ENCODE measurements at regions not wholly inside any gene's neighbourhood (a gene's known extent, or its start where the extent isn't known, plus 50 kb on each side); places are given as distances from the start of the nearest gene placed in this dataset.

DNA sequence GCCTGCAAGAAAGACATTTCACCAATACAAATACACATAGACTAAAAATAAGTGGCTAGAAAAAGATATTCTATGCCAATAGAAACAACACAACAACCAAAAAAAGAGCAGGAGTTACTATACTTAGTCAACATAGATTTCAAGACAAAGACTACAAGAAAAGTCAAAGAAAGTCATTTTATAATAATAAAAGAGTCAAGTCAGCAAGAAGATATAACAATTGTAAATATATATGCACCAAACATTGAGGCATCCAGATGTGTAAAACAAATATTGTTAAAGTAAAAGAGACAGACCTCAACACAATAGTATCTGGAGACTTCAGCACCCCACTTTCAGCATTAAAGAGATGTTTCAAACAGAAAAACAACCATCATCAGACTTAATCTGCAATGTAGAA lies 104.6 kb downstream of the AMY1C start:
- Mint-ChIP-seq H3K4me1 (no peaks in the 10 kb centered on the region), H3K4me3 (no peak overlapping the region), H3K27ac (no peak overlapping the region), H3K9me3 (peaks cover 6% of the 10 kb centered on the region), H3K27me3 (no peaks in the 10 kb centered on the region), H3K36me3 (ENCODE audit: low read depth) (no peaks in the 10 kb centered on the region)
- intact Hi-C loops (cut with micrococcal nuclease): no loop called here
- no peak for DNase-seq

DNA sequence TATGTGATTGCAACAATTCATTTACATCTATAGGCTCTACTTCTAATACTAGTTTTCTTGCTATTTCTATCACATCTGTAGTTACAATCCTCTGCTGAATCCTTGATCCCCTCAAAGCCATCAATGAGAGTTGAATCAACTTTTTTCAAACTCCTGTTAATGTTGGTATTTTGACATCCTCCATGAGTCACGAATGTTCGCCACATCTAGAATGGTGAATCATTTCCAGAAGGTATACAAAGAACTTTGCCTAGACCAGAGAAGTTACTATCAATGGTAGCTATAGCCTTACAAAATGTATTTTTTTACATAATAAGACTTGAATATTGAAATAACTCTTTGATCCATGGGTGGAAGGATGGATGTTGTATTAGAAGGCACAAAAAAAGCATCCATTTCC lies 110.0 kb downstream of the AMY1C start:
- Mint-ChIP-seq H3K36me3 (ENCODE audit: low read depth) (no peaks in the 10 kb centered on the region), H3K9me3 (peaks cover 10% of the 10 kb centered on the region), H3K4me1 (no peaks in the 10 kb centered on the region), H3K4me3 (no peak overlapping the region), H3K27ac (no peak overlapping the region), H3K27me3 (no peaks in the 10 kb centered on the region)
- no peak for DNase-seq
- intact Hi-C loops (cut with micrococcal nuclease): no loop called here

DNA sequence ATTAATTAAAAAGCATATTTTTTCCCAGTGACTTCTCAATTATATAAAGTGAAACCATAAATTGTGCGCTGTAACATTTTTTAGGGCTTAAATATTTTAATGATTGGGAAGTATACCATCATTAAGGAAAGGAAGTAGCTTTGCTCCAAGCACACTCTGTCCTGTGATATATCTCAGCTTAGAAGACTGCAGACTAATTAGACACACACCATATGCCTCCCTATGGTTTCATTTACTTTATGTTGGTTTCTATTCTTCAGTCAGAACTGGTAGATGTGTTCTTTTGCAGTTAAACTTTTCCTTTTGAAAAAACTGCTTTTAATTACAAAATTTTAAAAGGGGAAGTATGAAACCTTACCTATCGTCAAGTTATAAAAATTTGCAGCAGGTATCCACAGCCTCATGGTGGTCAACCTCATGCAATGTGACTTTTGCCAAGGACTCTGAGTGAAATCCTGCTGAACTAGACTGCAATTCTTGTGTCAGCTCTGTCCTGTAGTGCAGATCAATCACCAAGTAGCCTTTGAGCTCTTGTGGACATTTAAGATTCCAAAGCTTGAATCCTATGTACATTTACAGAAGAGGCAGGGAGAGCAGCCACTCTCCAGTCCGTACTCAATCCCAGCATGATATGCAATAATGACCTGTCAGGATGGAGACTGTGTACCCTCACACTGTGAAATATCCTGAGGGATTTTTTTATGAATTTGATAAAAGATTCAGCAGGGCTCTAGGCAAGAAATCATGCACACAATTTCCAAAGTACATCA lies 149.1 kb downstream of the AMY1C start:
- Mint-ChIP-seq H3K9me3 (no peaks in the 10 kb centered on the region), H3K27me3 (no peaks in the 10 kb centered on the region), H3K4me1 (no peaks in the 10 kb centered on the region), H3K36me3 (ENCODE audit: low read depth) (no peaks in the 10 kb centered on the region), H3K27ac (no peak overlapping the region), H3K4me3 (no peak overlapping the region)
- DNase-seq: no peak
- intact Hi-C loops (cut with micrococcal nuclease): no loop called here

DNA sequence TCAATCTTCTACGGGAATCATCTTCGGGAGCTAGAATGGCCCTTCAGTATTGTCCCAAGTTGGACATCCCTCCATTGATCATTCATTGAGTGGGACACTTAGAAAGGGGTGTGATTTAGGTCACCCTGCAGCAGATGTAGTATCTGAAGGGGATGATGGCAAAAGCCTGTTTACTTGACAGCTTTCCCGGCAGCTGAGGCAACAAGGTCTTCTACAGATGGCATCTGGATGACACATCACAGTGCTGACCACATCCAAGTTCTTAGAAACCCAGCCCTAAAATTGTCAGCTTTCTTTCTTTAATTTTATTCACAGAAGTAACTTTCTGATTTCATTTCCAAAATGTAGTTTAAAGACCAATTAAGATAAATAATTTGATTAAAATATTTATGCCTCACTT lies 150.3 kb downstream of the AMY1C start:
- Mint-ChIP-seq H3K27ac (no peak overlapping the region), H3K27me3 (no peaks in the 10 kb centered on the region), H3K4me3 (no peak overlapping the region), H3K4me1 (no peaks in the 10 kb centered on the region), H3K9me3 (no peaks in the 10 kb centered on the region), H3K36me3 (ENCODE audit: low read depth) (no peaks in the 10 kb centered on the region)
- no peak for DNase-seq
- intact Hi-C loops (cut with micrococcal nuclease): no loop called here

DNA sequence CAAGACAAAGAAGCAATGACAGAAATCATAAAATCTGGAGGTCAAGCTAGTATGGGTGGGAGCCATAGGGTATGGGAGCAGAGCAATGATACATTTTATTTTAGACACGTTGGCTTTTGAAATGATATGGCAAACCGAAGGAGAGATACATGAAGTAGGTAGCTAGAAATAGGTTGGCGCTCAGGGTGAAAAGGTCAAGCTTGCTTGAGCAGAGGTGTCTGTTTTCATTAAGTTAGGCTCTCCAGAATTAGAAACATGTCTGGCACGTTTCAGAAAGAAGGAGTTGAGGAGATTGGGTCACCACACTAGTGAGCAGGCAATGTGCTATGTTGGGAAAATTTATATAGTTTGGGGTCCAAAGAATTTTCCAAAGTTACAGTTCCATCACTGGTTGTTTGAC lies 151.4 kb downstream of the AMY1C start:
- intact Hi-C loops (cut with micrococcal nuclease): no loop called here
- Mint-ChIP-seq H3K27ac (no peak overlapping the region), H3K4me1 (no peaks in the 10 kb centered on the region), H3K27me3 (no peaks in the 10 kb centered on the region), H3K36me3 (ENCODE audit: low read depth) (no peaks in the 10 kb centered on the region), H3K4me3 (no peak overlapping the region), H3K9me3 (no peaks in the 10 kb centered on the region)
- no peak for DNase-seq

DNA sequence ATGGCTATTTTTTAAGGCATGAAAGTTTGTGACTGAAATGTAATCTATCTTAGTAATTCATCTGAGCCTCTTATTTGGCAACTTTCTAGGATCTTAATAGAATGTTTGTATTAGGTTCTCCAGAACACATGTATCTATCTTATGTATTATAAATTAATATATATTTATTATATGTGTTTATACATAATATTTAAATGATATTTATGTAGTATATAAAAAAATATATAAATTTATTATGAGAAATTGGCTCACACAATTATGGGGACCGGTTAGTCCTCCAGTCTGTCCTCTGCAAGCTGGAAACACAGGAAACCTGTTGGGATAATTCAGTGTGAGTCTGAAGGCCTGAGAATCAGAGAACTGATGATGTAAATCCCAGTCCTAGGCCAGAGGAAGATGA lies 155.7 kb downstream of the AMY1C start:
- intact Hi-C loops (cut with micrococcal nuclease): no loop called here
- Mint-ChIP-seq H3K4me3 (no peak overlapping the region), H3K4me1 (no peaks in the 10 kb centered on the region), H3K9me3 (no peaks in the 10 kb centered on the region), H3K27me3 (no peaks in the 10 kb centered on the region), H3K36me3 (ENCODE audit: low read depth) (no peaks in the 10 kb centered on the region), H3K27ac (no peak overlapping the region)
- no peak for DNase-seq

DNA sequence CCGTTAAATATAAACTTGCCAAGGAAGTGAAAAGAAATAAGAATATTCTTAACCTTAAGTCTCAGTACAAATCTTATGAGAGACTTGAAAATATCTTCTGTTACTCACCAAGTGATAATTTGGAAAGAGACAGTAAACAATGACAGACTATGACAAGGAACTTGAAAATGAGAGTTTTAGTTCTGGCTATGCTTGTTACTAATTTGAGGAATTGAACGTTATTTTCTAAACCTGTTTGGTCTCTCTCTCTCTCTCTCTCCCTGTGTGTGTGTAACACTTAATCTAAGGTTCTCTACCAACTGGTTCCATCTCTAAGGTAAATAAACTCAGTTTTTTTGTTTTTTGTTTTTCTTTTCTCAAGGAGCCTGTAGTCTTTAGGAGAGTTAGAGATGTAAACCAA lies 161.8 kb downstream of the AMY1C start:
- Mint-ChIP-seq H3K4me3 (no peak overlapping the region), H3K9me3 (no peaks in the 10 kb centered on the region), H3K36me3 (ENCODE audit: low read depth) (no peaks in the 10 kb centered on the region), H3K27me3 (no peaks in the 10 kb centered on the region), H3K4me1 (no peaks in the 10 kb centered on the region), H3K27ac (no peak overlapping the region)
- no peak for DNase-seq
- intact Hi-C loops (cut with micrococcal nuclease): no loop called here

DNA sequence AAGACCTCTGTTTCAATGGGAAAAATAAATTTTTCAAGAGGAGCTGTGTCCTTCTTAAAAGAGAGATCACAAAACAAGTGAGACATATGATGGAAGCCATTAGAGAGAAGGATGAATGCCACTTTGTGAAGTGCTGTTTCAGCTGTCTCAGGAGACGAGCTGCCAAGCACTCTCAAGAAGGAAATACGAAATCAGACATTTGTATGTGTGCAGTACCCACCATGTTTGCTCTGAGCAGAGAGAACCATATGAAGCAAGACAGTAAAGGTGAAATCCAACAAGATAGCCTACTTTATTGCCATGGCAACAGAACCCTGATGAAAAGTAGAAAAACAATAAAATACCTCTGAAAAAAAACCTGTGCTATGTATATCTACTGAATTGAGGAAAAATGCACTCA lies 168.1 kb downstream of the AMY1C start:
- no peaks in the 10 kb centered on the region for H3K9me3 Mint-ChIP-seq
- no peak overlapping the region for H3K4me3 Mint-ChIP-seq
- no peak for DNase-seq
- no peaks in the 10 kb centered on the region for H3K27me3 Mint-ChIP-seq
- H3K36me3 Mint-ChIP-seq (ENCODE audit: low read depth): no peaks in the 10 kb centered on the region
- no peak overlapping the region for H3K27ac Mint-ChIP-seq
- intact Hi-C loops (cut with micrococcal nuclease): no loop called here
- H3K4me1 Mint-ChIP-seq: no peaks in the 10 kb centered on the region

DNA sequence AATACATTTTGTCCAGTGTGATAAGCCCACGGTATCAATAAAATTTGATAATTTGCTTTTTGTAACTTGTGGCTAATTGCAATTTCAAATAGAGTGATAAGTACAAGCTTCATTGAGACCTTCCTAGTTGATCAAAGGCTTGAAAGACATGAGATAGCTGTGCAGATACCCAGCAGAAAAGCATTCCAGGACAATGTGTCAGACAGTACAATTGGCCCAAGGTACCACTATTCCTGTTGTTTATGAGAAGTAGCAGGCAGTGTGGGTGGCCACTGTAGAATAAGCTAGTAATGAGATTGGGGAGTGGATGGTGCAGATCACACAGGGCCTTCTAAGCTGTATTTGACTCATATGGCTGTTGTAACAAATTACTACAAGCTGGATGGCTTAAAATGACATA lies 182.2 kb downstream of the AMY1C start:
- DNase-seq: no peak
- H3K9me3 Mint-ChIP-seq: peaks cover 4% of the 10 kb centered on the region
- no peak overlapping the region for H3K4me3 Mint-ChIP-seq
- H3K27me3 Mint-ChIP-seq: no peaks in the 10 kb centered on the region
- no peak overlapping the region for H3K27ac Mint-ChIP-seq
- intact Hi-C loops (cut with micrococcal nuclease): no loop called here
- no peaks in the 10 kb centered on the region for H3K36me3 Mint-ChIP-seq (ENCODE audit: low read depth)
- H3K4me1 Mint-ChIP-seq: no peaks in the 10 kb centered on the region

DNA sequence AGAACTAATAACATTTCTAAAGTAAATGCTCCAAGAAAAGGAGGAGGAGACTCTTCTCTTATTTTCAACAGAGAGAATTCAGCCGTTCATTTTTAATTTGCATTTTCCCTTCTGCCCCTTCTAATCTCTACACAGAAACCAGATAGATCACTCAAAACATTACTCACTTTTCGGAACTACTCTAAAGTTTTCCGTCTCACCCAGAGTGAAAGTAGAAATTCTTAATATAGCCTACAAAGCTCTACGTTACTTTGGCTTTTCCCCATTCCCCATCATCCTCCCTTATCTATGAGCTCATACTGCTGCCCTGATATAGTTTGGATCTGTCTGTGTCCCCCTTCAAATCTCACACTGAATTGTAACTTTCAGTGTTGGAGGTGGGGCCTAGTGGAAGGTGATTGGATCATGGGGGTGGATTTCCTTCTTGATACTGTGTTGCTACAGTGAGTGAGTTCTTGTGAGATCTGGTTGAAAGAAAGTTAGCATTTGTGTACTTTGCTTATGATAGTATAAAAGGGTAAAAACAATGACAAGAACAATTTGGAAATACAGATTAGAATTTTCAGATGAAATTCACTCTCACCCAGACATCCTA lies 188.2 kb downstream of the AMY1C start:
- H3K27ac Mint-ChIP-seq: no peak overlapping the region
- H3K36me3 Mint-ChIP-seq (ENCODE audit: low read depth): no peaks in the 10 kb centered on the region
- H3K9me3 Mint-ChIP-seq: peaks cover 2% of the 10 kb centered on the region
- H3K4me3 Mint-ChIP-seq: no peak overlapping the region
- intact Hi-C loops (cut with micrococcal nuclease): no loop called here
- no peak for DNase-seq
- H3K27me3 Mint-ChIP-seq: no peaks in the 10 kb centered on the region
- H3K4me1 Mint-ChIP-seq: no peaks in the 10 kb centered on the region

DNA sequence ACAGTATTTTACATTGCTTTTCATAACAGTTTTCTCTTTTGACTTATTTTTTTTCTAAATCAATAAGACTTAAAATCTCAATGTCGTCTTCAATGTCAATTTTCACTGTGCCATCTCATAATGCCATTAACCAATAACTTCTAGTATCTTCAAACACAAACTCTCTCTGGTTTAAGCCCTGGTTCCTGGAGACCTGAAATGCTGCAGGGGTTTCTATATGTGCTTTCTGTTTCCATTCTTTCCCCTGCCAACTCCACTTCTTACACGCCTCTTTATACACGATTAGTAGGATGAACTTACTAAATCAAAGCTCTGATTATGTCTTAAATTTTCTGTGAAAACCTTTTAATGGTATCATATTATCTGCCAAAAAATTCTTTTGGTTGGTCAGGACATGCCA lies 191.4 kb downstream of the AMY1C start:
- Mint-ChIP-seq H3K4me1 (no peaks in the 10 kb centered on the region), H3K36me3 (ENCODE audit: low read depth) (no peaks in the 10 kb centered on the region), H3K27me3 (no peaks in the 10 kb centered on the region), H3K4me3 (no peak overlapping the region), H3K9me3 (no peaks in the 10 kb centered on the region), H3K27ac (no peak overlapping the region)
- DNase-seq: no peak
- intact Hi-C loops (cut with micrococcal nuclease): no loop called here

DNA sequence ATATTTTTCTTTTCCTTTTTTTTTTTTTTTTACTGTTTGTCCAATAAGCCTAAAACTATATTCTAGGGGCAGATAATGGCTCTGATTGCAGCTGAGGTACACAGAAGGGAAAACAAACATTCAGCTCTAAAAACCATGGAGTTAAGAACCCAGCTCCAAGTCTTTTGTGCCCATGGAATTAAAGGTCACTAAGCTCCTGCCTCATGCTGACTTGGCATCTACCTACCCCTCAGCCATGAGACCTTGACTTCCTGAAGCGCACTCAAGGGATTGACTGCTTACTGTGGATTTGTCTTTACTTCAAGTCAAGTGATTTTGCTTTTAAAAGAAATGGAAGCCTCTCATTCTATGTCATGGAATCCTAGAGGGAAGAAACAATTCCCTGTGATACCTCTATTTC lies 192.3 kb downstream of the AMY1C start:
- no peaks in the 10 kb centered on the region for H3K9me3 Mint-ChIP-seq
- H3K4me3 Mint-ChIP-seq: no peak overlapping the region
- intact Hi-C loops (cut with micrococcal nuclease): no loop called here
- no peaks in the 10 kb centered on the region for H3K36me3 Mint-ChIP-seq (ENCODE audit: low read depth)
- no peaks in the 10 kb centered on the region for H3K27me3 Mint-ChIP-seq
- H3K27ac Mint-ChIP-seq: no peak overlapping the region
- DNase-seq: no peak
- H3K4me1 Mint-ChIP-seq: no peaks in the 10 kb centered on the region

DNA sequence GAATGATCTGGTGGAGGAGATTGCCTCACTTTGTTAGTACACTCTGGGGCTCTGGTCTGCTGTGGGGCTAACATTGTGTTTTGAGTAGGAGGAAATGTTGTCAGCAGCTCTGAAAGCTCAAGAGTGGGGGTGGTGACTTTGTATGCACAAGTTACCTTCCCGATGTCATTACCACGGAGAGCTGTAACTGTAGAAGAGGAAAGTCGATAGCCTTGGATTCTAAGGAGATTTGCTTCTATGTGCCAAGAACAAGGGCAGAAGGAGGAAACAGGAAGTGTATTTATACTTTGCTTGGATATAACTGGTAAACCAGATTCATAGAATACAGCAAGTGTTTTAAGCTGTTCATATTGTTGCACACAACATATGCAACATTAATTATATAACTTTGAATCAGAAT lies 196.1 kb downstream of the AMY1C start:
- H3K36me3 Mint-ChIP-seq (ENCODE audit: low read depth): no peaks in the 10 kb centered on the region

DNA sequence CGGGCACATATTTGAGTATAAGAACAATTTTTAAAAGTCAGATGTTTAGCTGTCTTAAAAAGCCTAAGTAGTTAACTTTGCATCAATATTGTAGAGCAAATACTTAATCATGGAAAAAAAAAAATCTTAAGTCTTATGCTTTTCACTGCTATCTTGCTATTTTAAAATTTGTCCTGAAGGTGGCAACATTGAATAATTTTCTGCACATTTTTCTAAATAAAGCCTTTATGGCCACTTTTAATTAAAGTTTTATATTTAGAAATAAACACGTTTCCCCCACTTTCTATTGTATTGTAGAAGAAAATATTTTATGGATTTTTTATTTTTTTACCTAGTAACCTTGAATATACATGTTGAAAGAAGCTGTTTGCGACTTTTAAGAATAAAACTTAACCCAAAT lies 198.8 kb downstream of the AMY1C start:
- no peaks in the 10 kb centered on the region for H3K9me3 Mint-ChIP-seq

More for the DNA sequence above, 196.1 kb downstream of the AMY1C start:
- no peak overlapping the region for H3K4me3 Mint-ChIP-seq
- H3K4me1 Mint-ChIP-seq: no peaks in the 10 kb centered on the region
- no peak for DNase-seq
- intact Hi-C loops (cut with micrococcal nuclease): no loop called here
- H3K27ac Mint-ChIP-seq: no peak overlapping the region
- no peaks in the 10 kb centered on the region for H3K27me3 Mint-ChIP-seq
- H3K9me3 Mint-ChIP-seq: no peaks in the 10 kb centered on the region

DNA sequence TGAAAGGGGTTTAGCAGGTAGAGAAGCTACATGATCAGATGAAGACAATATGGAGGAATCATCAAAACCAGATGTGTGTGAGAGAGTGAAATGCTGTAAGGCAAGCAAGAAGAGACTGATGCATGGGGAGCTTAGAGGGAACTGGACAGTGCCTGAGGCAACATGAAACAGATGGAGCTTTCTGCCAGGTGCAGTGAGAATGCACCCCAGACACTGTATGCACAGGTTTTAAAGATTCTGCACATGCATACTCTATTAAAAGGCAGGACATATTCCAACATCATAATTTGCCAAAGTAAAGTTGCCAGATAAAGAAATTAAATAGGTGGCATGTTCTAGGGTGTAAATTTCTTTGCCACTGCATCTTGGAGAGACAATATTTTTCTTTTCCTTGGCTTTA lies 200.1 kb downstream of the AMY1C start:
- Mint-ChIP-seq H3K36me3 (ENCODE audit: low read depth) (no peaks in the 10 kb centered on the region), H3K9me3 (no peaks in the 10 kb centered on the region)

More for the DNA sequence above, 198.8 kb downstream of the AMY1C start:
- no peaks in the 10 kb centered on the region for H3K36me3 Mint-ChIP-seq (ENCODE audit: low read depth)
- H3K4me1 Mint-ChIP-seq: no peaks in the 10 kb centered on the region
- no peak overlapping the region for H3K4me3 Mint-ChIP-seq
- H3K27me3 Mint-ChIP-seq: no peaks in the 10 kb centered on the region
- H3K27ac Mint-ChIP-seq: no peak overlapping the region
- DNase-seq: no peak
- intact Hi-C loops (cut with micrococcal nuclease): no loop called here

More for the DNA sequence above, 200.1 kb downstream of the AMY1C start:
- Mint-ChIP-seq H3K27me3 (no peaks in the 10 kb centered on the region), H3K27ac (no peak overlapping the region), H3K4me1 (no peaks in the 10 kb centered on the region), H3K4me3 (no peak overlapping the region)
- intact Hi-C loops (cut with micrococcal nuclease): no loop called here
- DNase-seq: no peak

Data from activated CD4-positive, alpha-beta T cell treated with anti-CD3 and anti-CD28 coated beads, Interleukin-2, amount 10 ng/mL, durations not matched to agents 24 days and 14 days (primary cell).